Stimulated activated CD8-positive, alpha-beta memory T cell treated with anti-CD3 and anti-CD28 coated beads, Interleukin-4, amount 100 ng/mL, for 48 hours (primary cell): ENCODE measurements at regions not wholly inside any gene's neighbourhood (a gene's known extent, or its start where the extent isn't known, plus 50 kb on each side); places are given as distances from the start of the nearest gene placed in this dataset.
"Not testable (repeated sequence)": the region's sequence is repeated elsewhere in the genome, so short reads cannot be mapped to it uniquely, and the experiment has no call there.

Experiments used
- DNase-seq: peaks from one replicate; pipeline ENCODE4 v3.0.0-alpha.2; 2020

DNA sequence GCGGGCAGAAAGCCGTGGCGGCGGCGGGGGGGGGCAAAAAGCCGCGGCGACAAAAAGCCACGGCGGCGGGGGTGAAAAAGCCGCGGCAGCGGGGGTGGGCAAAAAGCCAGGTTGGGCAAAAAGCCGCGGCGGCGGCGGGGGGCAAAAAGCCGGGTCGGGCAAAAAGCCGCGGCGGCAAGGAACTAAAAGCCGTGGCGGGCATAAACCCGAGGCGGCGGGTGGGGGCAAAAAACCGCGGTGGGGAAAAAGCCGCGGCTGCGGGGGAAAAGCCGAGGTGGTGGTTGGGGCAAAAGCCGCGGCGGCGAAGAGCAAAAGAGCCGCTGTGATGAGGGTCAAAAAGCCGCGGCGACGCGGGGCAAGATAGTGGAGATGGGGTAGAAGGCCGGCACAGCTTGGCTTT is 1834.2 kb downstream of the FOXD4L5 start:
- DNase-seq: peak; percentile 22

DNA sequence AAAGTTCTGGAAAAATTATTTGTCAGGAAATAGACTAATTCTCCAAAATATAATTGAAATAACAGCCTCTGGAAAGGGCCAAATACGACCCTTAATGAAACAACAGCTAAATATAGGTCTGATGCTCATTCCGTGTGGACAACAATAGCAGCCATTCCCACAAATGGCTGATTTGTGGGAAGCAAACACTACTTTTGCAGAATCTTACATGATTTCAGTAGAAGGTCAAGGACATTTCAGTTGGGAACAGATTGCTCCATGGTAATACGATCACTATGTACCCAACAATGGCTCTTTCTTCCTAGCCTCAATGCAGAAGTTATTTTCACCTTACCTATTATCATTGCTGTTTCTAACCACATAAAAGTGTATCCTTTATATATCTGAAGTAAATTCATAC is 1859.9 kb downstream of the FOXD4L5 start:
- not testable (repeated sequence) for DNase-seq

DNA sequence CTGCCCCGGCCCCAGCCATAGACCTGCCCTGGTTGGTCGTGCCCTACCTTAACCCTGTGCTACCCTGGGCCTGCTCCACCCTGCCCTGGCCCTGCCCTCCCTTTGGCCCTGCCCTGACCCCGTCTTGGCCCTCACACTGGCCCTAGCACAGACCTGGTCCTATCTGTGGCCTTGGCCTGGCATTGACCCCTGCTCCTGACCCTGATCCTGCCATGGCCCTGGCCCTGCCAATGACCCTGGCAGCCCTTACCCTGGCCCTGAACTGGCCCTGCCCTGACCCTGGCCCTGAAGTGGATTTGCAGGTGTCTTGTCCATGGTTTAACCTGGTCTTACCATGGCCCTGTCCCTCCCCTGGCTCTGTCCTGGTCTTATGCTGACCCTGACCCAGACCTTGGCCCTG is 1894.1 kb downstream of the FOXD4L5 start:
- DNase-seq: not testable (repeated sequence)

DNA sequence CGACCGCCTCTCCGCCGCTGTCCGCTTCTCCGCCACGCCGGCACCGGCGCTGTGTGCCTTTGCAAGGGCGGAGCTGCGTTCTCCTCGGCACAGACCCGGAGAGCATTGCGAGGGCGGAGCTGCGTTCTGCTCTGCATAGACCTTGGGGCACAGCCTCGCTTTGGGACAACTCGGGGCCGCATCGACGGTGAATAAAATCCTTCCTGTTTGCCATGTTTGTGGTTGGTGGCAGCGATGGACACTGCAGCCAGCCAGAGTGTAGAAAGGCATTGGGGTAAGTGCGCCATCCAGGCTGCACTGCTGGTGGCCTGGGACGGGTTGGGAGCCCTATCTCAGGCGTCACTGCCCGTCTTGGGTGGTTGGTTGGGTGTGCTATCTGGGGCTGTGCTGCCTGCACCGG is 1899.5 kb downstream of the FOXD4L5 start:
- not testable (repeated sequence) for DNase-seq

DNA sequence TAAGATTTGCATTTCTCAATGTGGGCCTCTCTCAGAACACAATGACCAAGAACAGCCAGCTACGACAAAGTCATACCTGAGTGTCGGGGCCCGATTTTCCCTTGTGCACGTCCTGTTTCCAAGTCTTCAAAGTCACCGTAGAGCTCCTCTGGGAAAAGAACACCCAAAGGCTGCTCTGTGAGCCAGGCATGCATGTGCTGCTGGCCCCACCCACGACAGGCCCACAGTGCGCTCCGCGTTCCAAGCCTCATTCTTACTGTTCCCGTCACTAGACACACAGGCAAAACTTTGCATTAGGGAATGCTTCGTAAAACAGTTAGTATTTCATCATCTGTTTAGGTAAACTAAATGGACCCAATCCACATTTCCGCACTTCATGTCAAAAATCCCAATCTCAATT is 1905.1 kb downstream of the FOXD4L5 start:
- not testable (repeated sequence) for DNase-seq

DNA sequence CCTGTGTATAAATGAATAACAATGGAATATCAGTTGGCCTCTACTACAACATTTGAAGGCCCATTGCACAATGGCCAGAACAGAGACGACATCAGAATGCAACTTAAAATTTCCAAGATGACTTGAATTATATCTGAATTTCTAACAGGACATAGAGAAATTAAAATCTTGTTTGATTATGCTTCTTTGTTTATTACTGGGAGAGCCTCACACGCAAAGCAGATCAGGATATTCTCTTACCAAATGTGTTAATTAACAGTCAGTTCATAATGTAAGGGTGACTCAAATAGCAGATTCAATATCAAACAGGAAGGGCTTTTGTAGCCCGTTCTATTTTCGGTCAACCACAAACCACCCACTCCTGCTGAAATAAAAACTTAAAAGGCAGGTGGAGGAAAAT is 1930.8 kb downstream of the FOXD4L5 start:
- DNase-seq: not testable (repeated sequence)

DNA sequence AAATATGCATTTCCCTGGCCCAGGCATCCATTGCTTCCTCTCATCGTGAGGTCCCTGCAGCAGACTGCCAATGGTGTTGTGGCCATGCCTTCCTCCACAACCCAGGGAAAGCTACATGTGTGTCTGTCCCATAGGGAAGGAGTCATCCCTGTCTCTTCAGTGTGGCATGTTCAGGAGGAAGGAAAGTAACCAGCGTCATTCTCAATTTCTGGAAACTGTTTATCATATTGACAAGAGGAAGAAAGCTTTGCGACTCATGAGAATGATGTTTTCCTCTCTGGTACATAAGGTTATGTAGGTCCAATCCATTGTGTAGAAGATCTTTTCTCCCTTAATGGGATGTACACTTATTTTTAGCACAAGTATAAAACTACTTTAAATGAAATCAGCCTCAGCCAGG is 1937.7 kb downstream of the FOXD4L5 start:
- DNase-seq: not testable (repeated sequence)

DNA sequence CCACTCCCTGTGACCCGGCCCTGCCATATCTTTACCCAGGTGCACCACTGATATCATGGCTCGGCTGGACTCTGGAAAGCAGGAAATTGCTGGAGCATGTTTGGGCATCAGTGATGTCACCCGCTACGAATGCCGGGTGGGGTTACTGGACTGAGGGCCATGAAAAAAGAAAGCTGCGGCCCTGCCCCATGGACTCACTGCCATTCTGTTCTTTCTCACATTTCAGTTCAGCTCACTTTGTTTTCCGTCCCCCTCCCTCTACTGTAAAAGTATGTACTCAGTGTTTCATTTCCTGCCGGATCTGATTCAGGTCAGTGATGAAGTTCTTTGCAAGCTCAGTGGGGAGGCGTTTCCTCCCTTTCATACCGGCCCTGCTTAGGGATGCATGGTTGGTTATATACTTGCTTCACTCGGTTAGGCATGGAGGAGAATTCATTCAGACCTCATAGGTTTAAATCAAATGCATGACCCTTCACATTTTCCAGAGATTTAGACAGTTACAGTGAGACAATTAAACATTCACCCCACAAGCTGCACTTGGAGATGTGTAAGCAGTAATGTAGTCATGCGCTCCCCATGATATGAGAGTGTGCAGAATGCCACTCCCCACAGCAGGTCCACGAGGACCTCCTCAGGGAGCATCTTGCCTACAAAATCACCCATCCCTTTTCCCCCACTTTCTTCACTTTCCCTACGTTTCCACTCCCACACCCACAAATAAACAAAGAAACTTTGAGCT is 1938.5 kb downstream of the FOXD4L5 start:
- DNase-seq: peak; percentile 32

DNA sequence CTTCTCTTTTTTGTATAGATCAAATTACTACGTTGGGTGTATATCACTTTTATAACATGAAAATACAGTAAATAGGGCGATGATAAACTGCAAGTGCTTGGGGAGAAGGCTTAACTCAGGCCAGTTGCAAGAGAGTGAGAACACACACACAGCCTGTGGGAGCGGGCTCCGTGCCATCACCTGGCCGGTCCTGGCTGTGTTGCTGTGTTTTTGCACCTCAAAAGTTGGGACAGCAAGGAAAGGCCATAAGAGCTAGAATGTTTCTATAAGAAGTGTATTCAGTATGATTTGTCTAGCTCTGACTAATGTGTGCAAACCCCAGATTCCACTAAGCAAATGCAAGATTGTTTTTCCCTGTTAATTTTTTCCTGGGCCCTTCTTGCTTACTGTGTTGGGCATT is 1940.6 kb downstream of the FOXD4L5 start:
- not testable (repeated sequence) for DNase-seq

DNA sequence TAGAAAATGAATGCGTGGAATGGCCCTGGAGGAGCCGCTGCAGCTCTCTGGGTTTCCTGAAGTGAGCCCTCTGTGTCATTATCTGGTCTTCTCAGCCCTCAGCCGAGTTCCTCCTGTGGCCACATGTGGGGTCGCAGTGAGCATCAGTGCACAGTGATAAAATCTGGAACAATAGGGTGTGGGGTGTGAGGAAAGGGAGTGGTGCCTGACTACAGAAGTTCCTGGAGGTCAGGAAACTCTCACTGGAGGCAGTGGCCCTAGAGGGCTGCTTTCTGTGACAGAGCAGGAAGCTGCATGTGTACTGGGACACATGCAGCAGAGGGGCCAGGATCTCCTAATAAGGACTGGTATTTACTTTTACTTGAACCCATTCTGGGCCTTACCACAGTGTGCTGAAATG is 1942.5 kb downstream of the FOXD4L5 start:
- not testable (repeated sequence) for DNase-seq

DNA sequence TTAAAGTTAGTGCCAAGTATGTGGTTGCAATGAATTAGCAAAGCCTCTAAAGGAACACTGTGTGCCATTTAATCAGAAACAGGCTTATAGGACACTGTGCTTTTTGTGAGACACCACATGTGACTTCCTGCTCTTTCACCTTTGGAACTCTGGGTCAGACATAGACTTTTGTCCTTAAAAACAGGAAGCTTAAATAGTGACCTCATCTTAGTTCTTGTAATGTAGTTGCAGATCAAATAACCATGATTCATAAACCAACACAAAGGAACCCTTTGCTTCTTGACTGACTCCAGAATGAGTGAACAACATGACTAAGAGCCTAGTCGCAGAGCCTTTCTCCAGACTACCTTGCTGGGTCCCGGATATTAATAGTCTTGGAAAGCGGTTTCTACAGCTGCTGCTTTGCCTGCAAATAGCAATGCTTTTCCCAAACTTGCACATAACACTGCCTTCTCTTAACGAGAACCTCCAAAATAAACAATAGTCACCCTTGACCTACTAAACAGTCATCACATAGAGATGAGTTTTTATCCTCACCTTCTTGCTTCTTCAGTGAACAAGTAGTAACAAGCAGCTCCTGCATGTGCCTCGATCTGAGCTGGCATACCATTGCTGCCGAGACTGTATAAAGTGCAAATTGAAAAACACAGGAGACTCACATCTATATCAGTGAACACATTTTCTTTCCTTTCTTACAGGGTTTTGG is 1947.0 kb downstream of the FOXD4L5 start:
- peak; percentile 28 for DNase-seq

DNA sequence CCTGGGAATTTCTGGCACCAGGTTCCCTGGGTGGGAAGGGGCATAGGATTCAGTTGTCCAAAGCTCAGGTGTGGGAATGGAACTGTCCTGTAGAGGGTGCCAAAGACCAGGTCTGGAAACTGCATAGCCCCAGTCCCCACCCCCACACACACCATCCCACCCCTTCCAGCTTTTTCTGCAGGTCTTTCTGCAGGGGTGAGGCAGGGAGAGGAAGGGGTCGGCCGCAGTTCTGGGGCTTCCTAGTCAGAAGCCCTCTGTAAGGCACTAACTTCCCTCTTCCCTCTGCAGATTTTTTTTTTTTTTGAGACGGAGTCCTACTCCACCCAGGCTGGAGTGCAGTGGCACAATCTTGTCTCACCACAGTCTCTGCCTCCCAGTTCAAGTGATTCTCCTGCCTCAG is 1949.7 kb downstream of the FOXD4L5 start:
- peak; percentile 20 for DNase-seq

DNA sequence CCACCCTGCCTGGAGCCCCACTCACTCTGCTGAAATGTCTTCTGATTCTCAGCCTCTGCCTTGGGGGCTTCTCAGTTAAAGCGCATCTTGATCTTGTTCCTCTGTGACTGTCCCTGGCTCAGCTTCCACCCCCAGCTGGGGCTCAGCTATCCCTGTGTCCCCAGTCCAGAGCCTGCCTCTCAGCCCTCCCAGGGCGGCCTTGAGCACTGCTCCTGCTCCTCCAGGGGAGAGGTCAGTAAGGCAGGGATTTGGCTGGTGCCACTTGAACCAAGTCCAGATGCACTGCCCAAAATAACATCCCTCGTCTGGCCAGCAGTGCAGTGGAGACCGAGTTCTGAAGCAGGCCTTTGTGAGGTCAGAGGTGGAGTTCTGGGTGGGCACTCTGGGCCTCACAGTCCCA is 1950.8 kb downstream of the FOXD4L5 start:
- not testable (repeated sequence) for DNase-seq

DNA sequence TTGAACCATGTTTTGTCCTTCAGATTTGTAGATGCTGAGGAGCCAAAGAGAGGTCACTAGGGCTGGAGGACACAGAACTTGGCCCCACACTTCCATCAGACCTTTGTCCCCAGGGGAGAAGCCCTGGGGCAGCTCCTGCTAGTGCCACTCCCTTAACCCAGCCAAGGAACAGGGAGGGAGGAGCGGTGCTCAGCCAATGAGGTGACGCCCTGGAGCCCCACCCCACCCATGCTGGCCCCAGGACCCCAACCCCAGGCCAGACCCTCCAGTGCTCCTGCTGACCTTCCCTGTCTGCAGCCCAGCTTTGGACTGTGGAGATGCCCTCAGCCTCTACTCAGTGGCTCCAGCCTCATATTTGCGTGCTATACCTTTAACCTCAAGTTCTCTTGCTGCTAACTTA is 1951.9 kb downstream of the FOXD4L5 start:
- not testable (repeated sequence) for DNase-seq

DNA sequence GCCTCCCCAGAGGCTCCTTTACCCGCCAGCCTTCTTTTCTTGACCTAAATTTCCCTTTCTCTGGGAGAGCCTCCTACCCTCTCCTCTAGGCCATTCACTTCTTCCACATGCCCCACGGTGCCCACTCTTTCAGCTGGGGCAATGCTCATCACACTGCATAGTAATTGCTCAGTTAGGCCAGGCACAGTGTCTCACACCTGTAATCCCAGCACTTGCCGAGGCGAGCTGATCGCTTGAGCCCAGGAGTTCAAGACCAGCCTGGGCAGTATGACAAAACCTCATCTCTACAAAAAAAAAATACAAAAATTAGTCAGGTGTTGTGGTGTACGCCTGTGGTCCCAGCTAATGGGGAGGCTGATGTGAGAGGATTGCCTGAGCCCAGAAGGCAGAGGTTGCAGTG is 1956.7 kb downstream of the FOXD4L5 start:
- DNase-seq: not testable (repeated sequence)

DNA sequence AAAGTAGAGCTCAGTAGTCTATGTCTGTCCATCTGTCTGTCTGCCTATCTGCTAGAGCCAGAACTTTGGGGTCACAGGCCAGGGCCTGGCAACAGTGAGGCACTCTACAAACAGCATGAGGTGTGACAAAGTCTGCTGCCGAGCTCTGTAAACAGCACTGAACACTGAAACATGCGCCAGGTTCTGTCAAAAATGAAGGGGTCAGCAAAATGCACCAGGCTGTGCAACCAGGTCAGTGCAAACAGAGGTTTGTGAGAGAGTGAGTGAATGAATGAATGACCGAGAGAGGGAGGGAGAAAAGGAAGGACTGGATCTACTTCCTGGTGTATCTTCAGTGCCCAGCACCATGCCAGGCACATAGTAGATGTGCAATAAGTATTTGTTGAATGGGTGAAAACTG is 1957.8 kb downstream of the FOXD4L5 start:
- not testable (repeated sequence) for DNase-seq

DNA sequence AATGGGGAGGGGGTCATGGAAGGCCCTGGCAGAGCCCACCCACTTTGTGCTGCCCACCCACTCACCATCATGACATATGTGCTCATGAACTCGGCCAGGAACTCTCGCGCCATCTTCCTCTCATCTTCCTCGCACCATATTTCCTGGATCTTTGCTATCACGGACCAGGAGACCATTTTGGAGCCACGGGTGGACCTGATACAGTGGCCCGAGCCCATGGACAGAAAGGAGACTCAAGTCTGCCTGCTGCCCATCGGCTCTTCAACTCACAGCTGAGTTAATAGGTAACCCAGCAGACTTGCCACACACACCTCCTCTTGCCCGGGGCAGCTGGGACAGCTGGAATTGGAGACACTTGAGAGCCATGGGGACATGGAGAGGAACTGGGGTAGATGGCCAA is 1958.3 kb downstream of the FOXD4L5 start:
- DNase-seq: not testable (repeated sequence)

DNA sequence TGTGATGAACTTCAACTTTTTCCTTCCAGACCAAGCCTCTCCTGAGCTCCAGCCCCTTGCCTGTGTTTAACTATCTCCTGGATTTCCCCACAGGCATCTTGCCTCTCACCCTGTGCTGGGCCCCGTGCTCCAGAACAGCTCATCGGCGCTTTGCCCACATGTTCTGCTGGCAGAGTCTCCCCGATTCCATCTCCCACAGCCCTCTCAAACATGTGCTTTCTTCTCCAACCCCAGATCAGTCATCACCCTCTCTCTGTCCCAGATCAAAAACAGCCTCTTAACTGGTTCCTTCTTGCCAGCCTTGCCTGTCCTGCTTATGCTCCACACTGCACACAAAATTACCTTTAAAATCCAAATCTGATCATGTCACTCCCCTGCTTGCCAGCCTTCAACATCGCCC is 1959.3 kb downstream of the FOXD4L5 start:
- DNase-seq: not testable (repeated sequence)

DNA sequence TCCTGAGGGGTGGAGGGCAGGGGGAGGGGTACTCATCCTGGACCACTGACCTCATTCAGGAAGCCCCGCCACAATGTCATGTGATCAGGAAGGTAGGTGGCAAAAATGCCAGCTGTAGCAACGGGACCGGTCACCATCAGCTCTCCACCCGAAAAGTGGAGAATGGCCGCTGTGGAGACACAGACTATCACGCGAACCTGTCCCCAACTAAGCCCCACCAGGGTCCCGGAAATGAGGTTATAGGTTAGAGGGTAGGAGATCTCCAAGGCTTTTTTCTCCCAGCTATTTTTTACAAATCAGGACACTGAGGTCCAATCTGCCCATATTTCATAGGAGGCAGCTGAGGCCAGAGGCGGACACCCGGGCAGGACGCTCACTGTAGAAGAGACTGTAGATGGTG is 1966.9 kb downstream of the FOXD4L5 start:
- DNase-seq: not testable (repeated sequence)

DNA sequence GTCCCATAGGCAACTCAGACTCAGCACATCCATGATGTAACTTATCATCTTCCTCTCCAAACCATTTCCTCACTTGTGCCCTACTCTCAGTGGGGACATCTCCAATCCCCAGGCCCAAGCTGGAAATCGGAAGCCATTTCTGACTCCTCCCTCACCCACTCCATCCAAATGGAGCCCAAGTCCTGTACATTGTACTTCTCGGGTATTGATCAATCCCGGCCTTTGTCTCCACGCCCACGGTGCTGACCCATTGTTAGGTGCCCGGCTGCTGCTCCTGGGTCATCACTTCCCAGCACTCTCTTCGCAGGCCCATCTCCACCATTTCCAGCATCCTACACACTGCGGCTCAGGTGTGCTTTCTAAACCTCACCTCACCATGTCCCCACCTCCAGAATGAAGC is 1969.6 kb downstream of the FOXD4L5 start:
- DNase-seq: not testable (repeated sequence)

DNA sequence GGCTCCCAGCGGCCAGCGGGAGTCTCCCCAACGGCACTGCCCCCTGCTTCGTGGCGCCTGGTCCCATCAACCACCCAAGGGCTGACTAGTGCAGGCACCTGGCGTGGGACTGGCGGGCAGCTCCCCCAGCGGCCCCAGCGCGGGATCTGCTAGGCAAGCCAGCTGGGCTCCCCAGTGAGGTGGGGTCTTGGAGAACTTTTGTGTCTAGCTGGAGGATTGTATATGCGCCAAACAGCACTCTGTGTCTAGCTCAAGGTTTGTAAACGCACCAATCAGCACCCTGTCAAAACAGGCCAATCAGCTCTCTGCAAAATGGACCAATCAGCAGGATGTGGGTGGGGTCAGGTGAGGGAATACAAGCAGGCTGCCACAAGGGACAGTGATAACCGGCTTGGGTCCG is 1988.2 kb downstream of the FOXD4L5 start:
- not testable (repeated sequence) for DNase-seq

DNA sequence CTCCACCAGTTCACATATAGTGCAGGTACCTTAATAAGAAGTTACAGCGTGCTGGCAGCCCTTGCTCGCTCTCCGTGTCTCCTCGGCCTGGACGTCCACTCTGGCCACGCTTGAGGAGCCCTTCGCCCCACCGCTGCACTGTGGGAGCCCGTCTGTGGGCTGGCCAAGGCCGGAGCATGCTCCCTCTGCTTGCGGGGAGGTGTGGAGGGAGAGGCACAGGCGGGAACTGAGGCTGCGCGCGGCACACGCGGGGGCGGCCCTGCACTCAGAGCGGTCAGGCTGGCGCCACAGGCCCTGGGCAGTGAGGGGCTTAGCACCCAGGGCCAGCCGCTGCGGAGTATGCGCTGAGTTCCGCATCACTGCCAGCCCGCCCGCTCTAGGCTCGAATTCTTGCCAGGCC is 1988.6 kb downstream of the FOXD4L5 start:
- DNase-seq: not testable (repeated sequence)

DNA sequence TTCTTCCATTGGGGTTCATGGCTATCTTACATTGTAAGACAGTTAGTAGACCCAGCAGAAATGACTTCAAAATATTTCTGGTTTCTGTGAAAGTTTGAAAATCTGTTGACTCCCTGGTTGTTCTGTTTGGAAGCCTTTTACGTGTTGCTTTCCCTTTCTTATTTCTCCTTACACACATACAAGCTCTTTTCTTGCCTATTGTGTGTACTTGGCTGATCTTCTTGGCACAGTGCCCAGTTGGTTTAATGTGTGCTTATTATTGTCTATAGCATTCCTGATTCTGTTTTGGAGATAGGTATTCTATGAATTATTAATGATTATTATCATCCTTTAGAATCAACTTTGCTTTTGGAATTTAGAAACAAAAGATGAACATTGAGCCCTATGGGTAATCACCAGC is 1995.0 kb downstream of the FOXD4L5 start:
- DNase-seq: not testable (repeated sequence)
